Muscle of back (tissue), 3 donors: ENCODE measurements at regions not wholly inside any gene's neighbourhood (a gene's known extent, or its start where the extent isn't known, plus 50 kb on each side); places are given as distances from the start of the nearest gene placed in this dataset.
"Not testable (repeated sequence)": the region's sequence is repeated elsewhere in the genome, so short reads cannot be mapped to it uniquely, and the experiment has no call there.

ENCODE experiments used
- DNase-seq, 3 donors: peaks; one replicate each; pipeline versions ENCODE4 v3.0.0 to v3.0.0-alpha.2; 2013

- no peak for DNase-seq
Observed at GRCh38 chr7:112678626-112679025, 111.6 kb downstream of the TMEM168 start.

- not testable (repeated sequence) for DNase-seq
Observed at GRCh38 chr7:112689466-112690177, 100.6 kb downstream of the TMEM168 start.

DNA sequence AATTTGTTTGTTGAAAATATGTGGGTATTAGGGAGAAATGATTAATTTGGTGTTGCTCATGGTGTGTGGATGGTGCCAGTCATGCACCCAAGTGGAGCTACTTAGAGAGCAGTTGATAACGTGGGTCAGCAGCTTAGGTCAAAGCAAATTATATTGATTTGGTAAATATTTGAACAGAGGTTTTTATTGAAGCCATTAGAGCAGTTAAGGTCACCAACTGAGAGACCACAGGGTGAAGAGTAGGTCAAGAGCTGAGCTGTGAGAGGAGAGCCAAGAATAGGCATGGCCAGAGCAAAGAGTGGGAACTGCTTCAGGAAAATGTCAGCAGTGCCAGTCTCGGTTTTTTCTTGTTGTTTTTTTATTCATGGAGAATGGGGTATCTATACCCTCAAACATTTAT, 97.9 kb downstream of the TMEM168 start:
- DNase-seq: no peak

GRCh38 chr7:112697211-112697610, 93.0 kb downstream of the TMEM168 start:
- not testable (repeated sequence) for DNase-seq

DNA sequence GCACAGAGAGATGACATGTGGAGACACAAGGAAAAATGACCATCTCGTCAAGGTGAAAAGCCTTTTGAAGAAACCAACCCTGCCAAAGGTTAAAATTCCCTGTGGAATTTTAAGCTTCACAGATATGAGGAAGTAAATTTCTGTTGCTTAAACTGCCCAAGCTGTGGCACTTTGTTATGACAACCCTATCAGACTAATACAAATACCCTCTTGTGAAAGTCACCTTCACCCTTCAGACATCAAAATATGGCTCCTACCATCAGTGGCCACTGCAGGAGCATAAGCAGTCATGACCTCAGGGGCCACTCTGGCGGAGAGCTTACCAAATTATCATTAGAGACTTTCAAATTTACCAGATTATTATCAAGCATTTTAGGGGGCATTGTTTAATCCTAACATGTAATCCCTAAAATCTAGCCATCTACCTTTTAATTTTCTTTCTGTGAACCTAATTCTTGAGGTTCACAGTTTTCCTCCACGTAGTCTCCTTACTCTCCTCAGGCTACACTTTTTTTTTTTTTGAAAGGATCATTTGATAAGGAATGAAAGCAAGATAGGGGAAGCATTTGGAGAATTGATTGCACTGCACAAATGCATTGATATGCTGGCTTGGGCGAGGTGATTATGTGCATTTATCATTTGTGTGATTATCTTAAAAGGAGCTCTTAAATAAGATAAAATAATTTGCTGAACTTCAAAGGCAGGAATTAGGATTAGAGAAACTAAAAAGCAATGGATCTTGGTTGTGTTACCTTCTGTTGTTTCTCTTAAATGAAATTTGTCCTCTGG, 90.3 kb downstream of the TMEM168 start:
- DNase-seq: no peak

DNA sequence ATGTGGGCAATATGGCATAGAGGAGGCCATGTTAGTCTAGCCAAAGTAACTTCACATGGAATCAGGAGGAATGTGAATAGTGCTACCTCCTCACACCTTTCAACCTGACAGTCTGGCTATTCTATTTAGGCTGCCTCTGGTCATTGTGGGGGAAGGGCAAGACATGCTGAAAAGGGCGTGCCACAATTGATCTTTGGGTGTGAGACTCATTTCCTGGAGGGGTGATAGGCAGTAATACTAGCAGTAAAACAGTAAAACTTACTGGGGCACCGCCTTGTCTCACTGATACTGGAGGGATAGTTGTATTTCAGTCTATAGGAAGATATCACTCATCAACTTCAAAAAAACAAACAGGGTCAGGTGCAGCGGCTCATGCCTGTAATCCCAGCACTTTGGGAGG, 88.7 kb downstream of the TMEM168 start:
- DNase-seq: no peak

GRCh38 chr7:112707655-112708054, 82.5 kb downstream of the TMEM168 start:
- no peak for DNase-seq

DNA sequence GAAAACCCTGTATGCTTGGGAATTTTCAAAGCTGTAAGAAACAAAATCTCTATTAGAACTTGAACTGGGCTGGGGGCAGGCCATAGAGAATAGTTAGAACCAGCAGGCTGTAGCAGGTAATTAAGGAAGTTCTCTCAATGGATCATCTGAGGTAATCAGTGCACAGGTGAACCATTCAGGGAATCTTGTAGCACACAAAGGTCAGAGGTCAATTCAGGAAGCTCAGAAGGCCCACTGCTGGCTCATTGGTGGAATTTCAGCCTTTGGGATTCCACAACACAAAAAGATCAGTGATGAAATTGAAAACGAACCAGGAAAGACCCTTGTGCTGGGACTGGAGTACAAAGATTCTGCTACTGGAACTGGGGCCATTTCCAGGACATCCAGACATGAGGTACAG, 82.0 kb downstream of the TMEM168 start:
- no peak for DNase-seq
